HG03460 (cell line): ENCODE measurements at regions not wholly inside any gene's neighbourhood (a gene's known extent, or its start where the extent isn't known, plus 50 kb on each side); places are given as distances from the start of the nearest gene placed in this dataset.

Source experiments
- ATAC-seq: cut with Tn5 transposase; IDR thresholded peaks from one replicate; pipeline ENCODE4 v1.9.1; 2021; ENCODE audit not compliant: unreplicated experiment

DNA sequence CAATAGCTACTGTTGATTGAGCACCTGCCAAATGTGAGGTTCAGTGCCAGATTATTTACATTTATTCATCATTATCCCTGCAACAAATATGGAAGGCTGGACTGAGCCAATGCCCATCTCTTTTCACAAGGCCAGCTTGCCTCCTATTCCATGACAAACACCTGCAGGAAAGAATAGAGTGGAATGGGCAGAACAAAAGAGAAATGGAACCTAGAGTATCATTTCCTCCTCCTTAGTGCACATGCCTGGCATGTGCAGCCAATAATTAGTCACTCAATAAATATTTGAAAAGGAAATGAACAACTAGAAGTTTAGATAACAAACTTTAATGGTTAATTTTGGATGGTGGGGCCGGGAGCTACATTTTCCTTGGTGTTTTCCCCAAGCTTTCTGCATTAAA lies 61.4 kb upstream of the MYRIP start:
- ATAC-seq = no peak

DNA sequence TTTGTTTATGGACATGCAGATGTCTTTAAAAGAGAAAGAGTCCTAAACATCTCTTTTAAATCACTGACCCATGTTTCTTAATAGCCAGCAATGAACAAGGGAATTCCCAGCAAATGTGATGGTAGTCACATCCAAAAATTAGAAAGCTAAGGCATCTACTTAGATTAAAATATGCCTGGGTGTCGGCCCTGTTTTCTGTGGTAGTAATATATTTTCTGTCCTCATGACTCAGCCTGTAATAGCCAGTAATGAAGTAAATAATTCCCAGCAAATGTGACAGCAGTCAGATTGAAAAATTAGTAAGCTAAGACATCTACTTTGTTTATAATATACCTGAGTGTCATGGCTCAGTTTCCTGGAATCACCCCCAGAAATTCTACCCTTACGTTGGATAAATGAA lies 60.6 kb upstream of the MYRIP start:
- ATAC-seq = no peak

DNA sequence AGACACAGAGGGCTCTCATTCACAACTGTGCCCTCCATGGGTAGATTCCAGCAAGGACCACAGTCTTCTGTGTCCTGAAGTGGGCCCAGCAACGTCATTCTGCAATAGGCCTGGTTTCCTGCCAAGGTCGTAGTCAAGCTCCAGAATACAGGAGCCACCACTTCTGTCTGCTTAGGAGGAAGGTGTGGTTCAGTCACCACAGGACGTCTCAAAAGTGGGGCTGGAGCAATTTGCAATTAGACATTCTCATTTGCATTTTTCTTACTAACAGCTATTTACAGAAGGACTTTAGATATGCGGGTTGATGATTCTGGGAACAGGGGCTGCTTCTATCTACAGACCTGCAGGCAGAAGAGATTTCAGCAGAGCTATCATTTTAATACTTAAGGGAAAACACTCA lies 58.7 kb upstream of the MYRIP start:
- ATAC-seq = peak; percentile 36

DNA sequence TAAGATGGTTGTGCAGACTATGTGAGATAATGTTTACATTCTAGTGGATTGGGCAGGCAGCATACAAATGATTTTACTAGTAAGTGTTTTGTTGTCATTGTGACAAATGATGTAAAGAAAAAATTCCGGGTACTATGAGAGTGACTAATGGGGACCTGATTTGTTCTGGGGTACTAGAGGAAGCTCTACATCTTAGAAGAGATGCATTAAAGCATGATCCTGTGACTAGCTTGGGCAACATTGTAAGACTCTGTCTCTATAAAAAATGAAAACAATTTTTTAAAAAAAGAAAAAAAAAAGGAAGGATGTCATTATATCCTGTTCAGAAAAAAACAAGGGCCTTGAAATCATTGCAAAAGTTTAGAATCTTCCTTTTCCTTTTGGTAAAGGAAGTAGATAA lies 58.1 kb upstream of the MYRIP start:
- no peak for ATAC-seq

DNA sequence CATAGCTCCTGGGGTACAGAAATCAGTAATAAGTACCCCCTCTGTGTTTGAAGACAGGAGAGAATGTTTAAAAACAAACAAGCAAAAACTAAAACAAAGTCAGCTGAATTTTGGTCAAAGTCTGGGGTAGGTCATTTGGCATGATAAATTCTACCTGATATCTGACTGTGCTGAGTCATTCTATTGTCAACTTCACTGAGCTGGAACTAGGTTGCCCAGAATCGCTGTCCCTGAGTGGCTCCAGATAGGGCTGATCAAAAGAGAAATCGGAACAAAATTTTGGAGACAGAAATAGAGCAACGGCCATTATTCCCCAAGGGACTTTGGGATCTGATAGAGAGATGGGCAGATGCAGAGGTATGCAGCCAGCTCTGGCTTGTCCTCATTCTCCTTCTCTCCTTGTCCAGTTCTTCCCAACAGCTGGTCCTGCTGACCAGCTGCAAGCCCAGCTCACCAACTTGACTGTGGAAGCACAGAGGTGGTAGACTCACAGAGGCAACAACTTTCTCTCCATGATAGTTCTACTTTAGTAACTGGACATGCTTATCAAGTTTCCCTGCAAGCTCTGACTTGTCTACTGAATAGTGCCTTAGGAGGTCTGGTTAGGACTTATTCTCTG lies 57.3 kb upstream of the MYRIP start:
- ATAC-seq = no peak

DNA sequence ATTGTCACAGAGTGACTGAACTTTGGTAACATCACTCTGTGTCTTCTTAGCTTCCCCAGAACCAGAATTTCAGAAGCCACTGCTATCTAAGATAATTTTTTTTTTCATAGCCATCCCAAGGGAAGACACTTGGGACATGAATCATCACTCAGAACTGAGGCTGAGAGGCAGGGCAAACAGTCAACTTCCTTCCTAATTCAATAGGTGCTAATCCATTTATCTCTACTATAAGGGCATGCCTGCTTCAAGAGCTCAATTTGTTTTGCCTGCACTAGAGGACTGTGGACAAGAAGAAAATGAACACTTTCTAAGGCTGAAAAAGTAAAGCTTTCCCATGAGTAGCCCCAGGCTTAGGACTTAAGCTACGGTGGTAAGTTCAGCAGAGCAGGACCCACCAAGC lies 56.7 kb upstream of the MYRIP start:
- ATAC-seq = no peak

DNA sequence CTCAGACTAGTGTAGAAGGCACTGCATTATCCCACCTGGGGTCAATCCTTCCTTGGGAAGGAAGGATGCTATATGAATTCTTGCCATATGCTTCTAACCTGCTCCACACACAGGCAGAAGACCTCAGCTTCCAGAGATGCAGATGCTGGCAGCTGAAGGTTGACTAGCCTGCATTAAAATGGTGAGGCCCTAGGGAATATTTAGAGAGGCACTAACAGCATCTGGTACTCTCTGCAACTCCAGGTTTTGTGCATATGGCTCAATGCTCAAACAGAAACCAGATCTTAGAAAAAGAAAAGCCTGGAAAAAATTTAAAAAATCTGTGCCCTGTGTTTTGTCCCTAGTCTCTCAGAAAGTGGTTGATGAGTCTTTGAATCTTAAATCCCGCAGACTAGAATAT lies 56.0 kb upstream of the MYRIP start:
- no peak for ATAC-seq

DNA sequence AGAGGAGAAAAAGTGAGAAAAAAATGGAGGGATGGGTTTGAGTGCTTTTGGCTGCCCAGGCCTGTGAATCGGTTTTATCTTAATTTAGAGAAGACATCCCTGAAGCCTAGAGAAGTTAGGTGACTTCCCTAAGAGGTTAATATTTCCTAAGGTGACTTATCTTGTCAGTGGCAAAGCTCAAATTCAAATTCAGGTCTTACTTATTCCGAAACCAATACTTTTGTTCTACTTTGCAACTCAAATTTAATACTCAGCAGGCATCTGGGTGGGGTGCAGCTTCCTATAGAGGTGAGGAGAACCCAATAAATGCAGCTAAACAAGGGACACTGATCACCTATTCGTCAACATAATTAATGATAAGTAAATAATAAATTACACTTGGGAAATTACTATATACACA lies 54.9 kb upstream of the MYRIP start:
- peak; percentile 47 for ATAC-seq

DNA sequence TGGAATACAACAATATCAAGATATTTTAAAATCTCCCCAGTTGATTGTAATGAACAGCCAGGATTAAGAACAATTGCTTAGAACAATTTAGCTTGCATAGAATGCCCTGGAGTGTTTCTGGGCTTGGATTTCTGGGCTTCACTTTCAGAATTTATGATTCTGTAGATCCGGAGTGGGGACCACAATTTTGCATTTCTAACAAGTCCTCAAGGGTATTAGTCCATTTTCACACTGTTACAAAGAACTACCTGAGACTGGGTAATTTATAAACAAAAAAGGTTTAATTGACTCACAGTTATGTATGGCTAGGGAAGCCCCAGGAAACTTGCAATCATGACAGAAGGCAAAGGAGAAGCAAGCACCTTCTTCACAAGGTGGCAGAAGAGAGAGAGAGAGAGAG lies 54.3 kb upstream of the MYRIP start:
- ATAC-seq = no peak

DNA sequence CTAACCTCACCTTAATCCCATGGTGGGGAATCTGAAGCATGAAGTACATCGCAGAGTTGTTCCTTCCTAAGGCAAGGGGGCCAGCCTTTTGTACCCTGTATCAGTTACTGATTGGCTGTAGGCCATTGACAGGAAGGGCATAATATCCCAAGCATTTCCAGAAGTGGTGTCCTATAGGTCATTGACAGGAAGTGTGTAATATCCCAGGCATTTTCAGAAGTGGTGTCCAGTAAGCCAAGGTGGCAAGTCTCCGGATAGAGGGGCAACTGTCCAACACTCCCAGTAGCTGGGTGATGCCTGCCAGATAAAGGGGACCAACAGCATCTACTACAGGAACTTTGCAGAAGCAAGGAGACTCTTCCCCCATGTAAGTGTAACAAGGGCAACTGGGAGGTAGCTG lies 52.1 kb upstream of the MYRIP start:
- no peak for ATAC-seq
